ENCODE measurements at regions not wholly inside any gene's neighbourhood (a gene's known extent, or its start where the extent isn't known, plus 50 kb on each side); places are given as distances from the start of the nearest gene placed in this dataset.

DNA sequence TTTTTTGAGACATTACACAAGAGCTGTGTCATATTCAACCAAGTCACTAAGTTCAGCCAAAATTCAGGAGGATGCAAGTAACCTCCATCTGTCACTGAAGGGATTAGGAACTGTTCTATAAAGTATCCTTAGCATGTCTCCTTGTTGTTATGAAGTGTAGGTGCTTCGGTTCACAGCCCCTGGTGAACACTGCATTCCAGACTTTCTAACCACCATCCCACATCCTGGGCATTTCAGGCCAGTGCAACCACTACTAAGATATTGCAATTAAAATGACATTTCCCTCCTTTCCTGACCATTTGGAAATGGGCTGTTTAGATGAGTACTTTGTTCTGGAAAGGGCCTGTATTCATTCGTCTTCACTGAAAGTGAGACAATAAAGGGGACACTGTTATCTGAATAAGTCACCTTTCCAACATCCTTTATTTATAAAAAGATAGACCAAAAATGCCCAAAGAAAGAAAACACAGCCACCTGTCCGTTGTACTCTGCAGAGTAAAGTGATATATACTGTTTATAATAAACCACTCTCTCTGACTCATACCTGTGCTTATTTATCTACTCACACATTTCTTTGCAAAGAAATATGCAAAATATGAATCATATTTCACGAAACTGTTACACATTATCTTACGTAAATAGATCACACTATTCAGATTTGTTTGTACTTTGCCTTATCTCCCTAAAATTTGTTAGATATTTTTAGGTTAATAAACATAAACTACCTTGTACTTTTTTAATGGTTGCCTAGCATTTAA, 861.9 kb downstream of the CDH18 start:
- TF ChIP-seq, protein P1, sequence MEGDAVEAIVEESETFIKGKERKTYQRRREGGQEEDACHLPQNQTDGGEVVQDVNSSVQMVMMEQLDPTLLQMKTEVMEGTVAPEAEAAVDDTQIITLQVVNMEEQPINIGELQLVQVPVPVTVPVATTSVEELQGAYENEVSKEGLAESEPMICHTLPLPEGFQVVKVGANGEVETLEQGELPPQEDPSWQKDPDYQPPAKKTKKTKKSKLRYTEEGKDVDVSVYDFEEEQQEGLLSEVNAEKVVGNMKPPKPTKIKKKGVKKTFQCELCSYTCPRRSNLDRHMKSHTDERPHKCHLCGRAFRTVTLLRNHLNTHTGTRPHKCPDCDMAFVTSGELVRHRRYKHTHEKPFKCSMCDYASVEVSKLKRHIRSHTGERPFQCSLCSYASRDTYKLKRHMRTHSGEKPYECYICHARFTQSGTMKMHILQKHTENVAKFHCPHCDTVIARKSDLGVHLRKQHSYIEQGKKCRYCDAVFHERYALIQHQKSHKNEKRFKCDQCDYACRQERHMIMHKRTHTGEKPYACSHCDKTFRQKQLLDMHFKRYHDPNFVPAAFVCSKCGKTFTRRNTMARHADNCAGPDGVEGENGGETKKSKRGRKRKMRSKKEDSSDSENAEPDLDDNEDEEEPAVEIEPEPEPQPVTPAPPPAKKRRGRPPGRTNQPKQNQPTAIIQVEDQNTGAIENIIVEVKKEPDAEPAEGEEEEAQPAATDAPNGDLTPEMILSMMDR (tag by site-specific recombination; IDR thresholded peaks at IDR 0.05), result no peak
- TF ChIP-seq, protein P2, sequence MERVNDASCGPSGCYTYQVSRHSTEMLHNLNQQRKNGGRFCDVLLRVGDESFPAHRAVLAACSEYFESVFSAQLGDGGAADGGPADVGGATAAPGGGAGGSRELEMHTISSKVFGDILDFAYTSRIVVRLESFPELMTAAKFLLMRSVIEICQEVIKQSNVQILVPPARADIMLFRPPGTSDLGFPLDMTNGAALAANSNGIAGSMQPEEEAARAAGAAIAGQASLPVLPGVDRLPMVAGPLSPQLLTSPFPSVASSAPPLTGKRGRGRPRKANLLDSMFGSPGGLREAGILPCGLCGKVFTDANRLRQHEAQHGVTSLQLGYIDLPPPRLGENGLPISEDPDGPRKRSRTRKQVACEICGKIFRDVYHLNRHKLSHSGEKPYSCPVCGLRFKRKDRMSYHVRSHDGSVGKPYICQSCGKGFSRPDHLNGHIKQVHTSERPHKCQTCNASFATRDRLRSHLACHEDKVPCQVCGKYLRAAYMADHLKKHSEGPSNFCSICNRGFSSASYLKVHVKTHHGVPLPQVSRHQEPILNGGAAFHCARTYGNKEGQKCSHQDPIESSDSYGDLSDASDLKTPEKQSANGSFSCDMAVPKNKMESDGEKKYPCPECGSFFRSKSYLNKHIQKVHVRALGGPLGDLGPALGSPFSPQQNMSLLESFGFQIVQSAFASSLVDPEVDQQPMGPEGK (tag by site-specific recombination; IDR thresholded peaks at IDR 0.05), result no peak
- TF ChIP-seq ZNF76 (tag by site-specific recombination; IDR thresholded peaks at IDR 0.05; ENCODE audit: borderline replicate concordance, low read depth) (no peak), ZNF366 (tag by site-specific recombination; conservative IDR thresholded peaks at IDR 0.05) (no peak), ZNF654 (tag by site-specific recombination; IDR thresholded peaks at IDR 0.05; ENCODE audit: low read depth) (no peak)

Data from HEK293 (cell line).